ENCODE measurements at regions not wholly inside any gene's neighbourhood (a gene's known extent, or its start where the extent isn't known, plus 50 kb on each side); places are given as distances from the start of the nearest gene placed in this dataset.

- H3K9me2 ChIP-seq (ENCODE audit: low read depth, low read length), result no peaks in the 10 kb centered on the region
- no peak overlapping the region for H3K4me2 ChIP-seq (ENCODE audit: low read length)
- no peaks in the 10 kb centered on the region for H3K79me2 ChIP-seq (ENCODE audit: insufficient read depth, low read length)
- H4K20me1 ChIP-seq (ENCODE audit: insufficient read depth, low read length), result no peaks in the 10 kb centered on the region
- no peaks in the 10 kb centered on the region for H3F3A ChIP-seq (ENCODE audit: insufficient read depth, low read length)
- H3K27me3 ChIP-seq (ENCODE audit: insufficient read depth, low read length), result no peaks in the 10 kb centered on the region
- no peaks in the 10 kb centered on the region for H3K4me1 ChIP-seq (ENCODE audit: insufficient read depth, low read length, severe bottlenecking)
- H3K4me3 ChIP-seq (ENCODE audit: low read depth, low read length, poor library complexity, severe bottlenecking), result no peak overlapping the region
- H3K9ac ChIP-seq (ENCODE audit: low read length), result no peak overlapping the region
- H3K27ac ChIP-seq (ENCODE audit: low read depth, low read length, poor library complexity, severe bottlenecking), result no peak overlapping the region
- no peak for TF ChIP-seq EZH2 (IDR thresholded peaks at IDR 0.05; ENCODE audit: borderline replicate concordance, low read length)
- peak; percentile 72 for TF ChIP-seq CTCF (IDR thresholded peaks at IDR 0.05; ENCODE audit: low read length)
- no peaks in the 10 kb centered on the region for H3K9me3 ChIP-seq (ENCODE audit: low read length)
- no peaks in the 10 kb centered on the region for H3K36me3 ChIP-seq (ENCODE audit: insufficient read depth, low read length)
- H2AFZ ChIP-seq (ENCODE audit: low read length), result no peak overlapping the region
These were observed 505.4 kb downstream of the PLCL1 start for GRCh38 chr2:198309673-198310280.

- no peak overlapping the region for H2AFZ ChIP-seq (ENCODE audit: low read length)
- H3F3A ChIP-seq (ENCODE audit: insufficient read depth, low read length), result no peaks in the 10 kb centered on the region
- no peak overlapping the region for H3K27ac ChIP-seq (ENCODE audit: low read depth, low read length, poor library complexity, severe bottlenecking)
- no peak overlapping the region for H3K4me3 ChIP-seq (ENCODE audit: low read depth, low read length, poor library complexity, severe bottlenecking)
- no peaks in the 10 kb centered on the region for H4K20me1 ChIP-seq (ENCODE audit: insufficient read depth, low read length)
- no peak overlapping the region for H3K9ac ChIP-seq (ENCODE audit: low read length)
- no peak overlapping the region for H3K4me2 ChIP-seq (ENCODE audit: low read length)
- H3K79me2 ChIP-seq (ENCODE audit: insufficient read depth, low read length), result no peaks in the 10 kb centered on the region
- H3K9me2 ChIP-seq (ENCODE audit: low read depth, low read length), result no peaks in the 10 kb centered on the region
- TF ChIP-seq CTCF (IDR thresholded peaks at IDR 0.05; ENCODE audit: low read length) (no peak), EZH2 (IDR thresholded peaks at IDR 0.05; ENCODE audit: borderline replicate concordance, low read length) (no peak)
- no peaks in the 10 kb centered on the region for H3K27me3 ChIP-seq (ENCODE audit: insufficient read depth, low read length)
- no peaks in the 10 kb centered on the region for H3K4me1 ChIP-seq (ENCODE audit: insufficient read depth, low read length, severe bottlenecking)
- H3K36me3 ChIP-seq (ENCODE audit: insufficient read depth, low read length), result no peaks in the 10 kb centered on the region
- no peaks in the 10 kb centered on the region for H3K9me3 ChIP-seq (ENCODE audit: low read length)
These were observed 504.7 kb downstream of the PLCL1 start for GRCh38 chr2:198309081-198309480.

GRCh38 chr2:198308368-198308767 lies 504.0 kb downstream of the PLCL1 start:
- H3K4me1 ChIP-seq (ENCODE audit: insufficient read depth, low read length, severe bottlenecking), result no peaks in the 10 kb centered on the region
- H3K27me3 ChIP-seq (ENCODE audit: insufficient read depth, low read length), result no peaks in the 10 kb centered on the region
- H3K4me2 ChIP-seq (ENCODE audit: low read length), result no peak overlapping the region
- no peaks in the 10 kb centered on the region for H3K9me3 ChIP-seq (ENCODE audit: low read length)
- H3K4me3 ChIP-seq (ENCODE audit: low read depth, low read length, poor library complexity, severe bottlenecking), result no peak overlapping the region
- no peaks in the 10 kb centered on the region for H3K79me2 ChIP-seq (ENCODE audit: insufficient read depth, low read length)
- TF ChIP-seq EZH2 (IDR thresholded peaks at IDR 0.05; ENCODE audit: borderline replicate concordance, low read length), result no peak
- no peak for TF ChIP-seq CTCF (IDR thresholded peaks at IDR 0.05; ENCODE audit: low read length)
- H3K9me2 ChIP-seq (ENCODE audit: low read depth, low read length), result no peaks in the 10 kb centered on the region
- H3K9ac ChIP-seq (ENCODE audit: low read length), result no peak overlapping the region
- no peaks in the 10 kb centered on the region for H4K20me1 ChIP-seq (ENCODE audit: insufficient read depth, low read length)
- no peak overlapping the region for H3K27ac ChIP-seq (ENCODE audit: low read depth, low read length, poor library complexity, severe bottlenecking)
- H3K36me3 ChIP-seq (ENCODE audit: insufficient read depth, low read length), result no peaks in the 10 kb centered on the region
- no peaks in the 10 kb centered on the region for H3F3A ChIP-seq (ENCODE audit: insufficient read depth, low read length)
- H2AFZ ChIP-seq (ENCODE audit: low read length), result no peak overlapping the region

Data from OCI-LY1 (cell line).